Thymus (tissue), 11 donors: ENCODE measurements at regions not wholly inside any gene's neighbourhood (a gene's known extent, or its start where the extent isn't known, plus 50 kb on each side); places are given as distances from the start of the nearest gene placed in this dataset.
"Not testable (repeated sequence)": the region's sequence is repeated elsewhere in the genome, so short reads cannot be mapped to it uniquely, and the experiment has no call there.

ENCODE experiments used
- DNase-seq, 9 donors: peaks; one replicate each; pipeline ENCODE4 v3.0.0-alpha.2; 2013; ENCODE audit warnings: low spot score in 9 of 9, low read depth in 6 of 9, missing footprints in 1 of 9
- H3K27ac ChIP-seq, 2 donors: one replicate each; pipeline ENCODE4 v1.5.1; 2013; ENCODE audit warnings: control low read depth in 1 of 2, low read depth in 1 of 2, low read length in 1 of 2, mild to moderate bottlenecking in 1 of 2, moderate library complexity in 1 of 2
- H3K27me3 ChIP-seq, 2 donors: one replicate each; pipeline ENCODE4 v1.5.1; 2013; ENCODE audit warnings: low read length in 1 of 2; ENCODE audit not compliant: control insufficient read depth in 2 of 2, insufficient read depth in 1 of 2
- H3K36me3 ChIP-seq, 2 donors: one replicate each; pipeline ENCODE4 v1.5.1; 2013; ENCODE audit warnings: low read length in 1 of 2, mild to moderate bottlenecking in 1 of 2, moderate library complexity in 1 of 2; ENCODE audit not compliant: control insufficient read depth in 2 of 2, insufficient read depth in 2 of 2
- H3K4me1 ChIP-seq, 2 donors: one replicate each; pipeline ENCODE4 v1.5.1; 2013; ENCODE audit warnings: low read length in 2 of 2; ENCODE audit not compliant: control insufficient read depth in 2 of 2, insufficient read depth in 2 of 2
- H3K4me3 ChIP-seq, 2 donors: one replicate each; pipeline ENCODE4 v1.5.1; 2013; ENCODE audit warnings: low read length in 2 of 2, control low read depth in 1 of 2, mild to moderate bottlenecking in 1 of 2
- H3K9me3 ChIP-seq, 2 donors: one replicate each; pipeline ENCODE4 v1.5.1; 2013; ENCODE audit warnings: low read length in 1 of 2, mild to moderate bottlenecking in 1 of 2; ENCODE audit not compliant: control insufficient read depth in 2 of 2, insufficient read depth in 1 of 2
- WGBS: extraction: QIAGEN DNeasy Blood & Tissue Kit; methylation state at CpG from one replicate; pipeline ENCODE4 v1.1.7; 2013; 5-methylcytosine and 5-hydroxymethylcytosine counted together
- donor health status: healthy.

GRCh38 chr21:35590284-35590683 lies 470.0 kb downstream of the SETD4 start:
- H3K27ac ChIP-seq, H3K4me3 ChIP-seq, DNase-seq, H3K27me3 ChIP-seq, H3K4me1 ChIP-seq, H3K36me3 ChIP-seq, H3K9me3 ChIP-seq: not testable (repeated sequence)
- 95% methylated on average over 3 of the region's 3 CpGs for WGBS

GRCh38 chr21:35587841-35588380 lies 472.4 kb downstream of the SETD4 start:
- no peaks in the 10 kb centered on the region for H3K4me1 ChIP-seq
- 97% methylated on average over 8 of the region's 8 CpGs for WGBS
- no peak overlapping the region for H3K4me3 ChIP-seq
- H3K9me3 ChIP-seq: no peaks in the 10 kb centered on the region
- no peaks in the 10 kb centered on the region for H3K27me3 ChIP-seq
- no peaks in the 10 kb centered on the region for H3K36me3 ChIP-seq
- no peak overlapping the region for H3K27ac ChIP-seq
- no peak for DNase-seq

- H3K9me3 ChIP-seq: no peaks in the 10 kb centered on the region
- no peak for DNase-seq
- no peaks in the 10 kb centered on the region for H3K36me3 ChIP-seq
- no peak overlapping the region for H3K4me3 ChIP-seq
- WGBS: 94% methylated on average over 4 of the region's 4 CpGs
- no peaks in the 10 kb centered on the region for H3K27me3 ChIP-seq
- H3K27ac ChIP-seq: no peak overlapping the region
- no peaks in the 10 kb centered on the region for H3K4me1 ChIP-seq
Observed at GRCh38 chr21:35586305-35586704, 474.0 kb downstream of the SETD4 start.

GRCh38 chr21:35585878-35586277 lies 474.4 kb downstream of the SETD4 start:
- 90% methylated on average over 5 of the region's 5 CpGs for WGBS
- H3K27me3 ChIP-seq: no peaks in the 10 kb centered on the region
- H3K9me3 ChIP-seq: no peaks in the 10 kb centered on the region
- DNase-seq: no peak
- no peak overlapping the region for H3K4me3 ChIP-seq
- H3K36me3 ChIP-seq: no peaks in the 10 kb centered on the region
- H3K27ac ChIP-seq: no peak overlapping the region
- H3K4me1 ChIP-seq: no peaks in the 10 kb centered on the region

GRCh38 chr21:35585155-35585554 lies 475.2 kb downstream of the SETD4 start:
- Histone ChIP-seq H3K27me3 (no peaks in the 10 kb centered on the region), H3K9me3 (no peaks in the 10 kb centered on the region), H3K27ac (no peak overlapping the region), H3K4me1 (no peaks in the 10 kb centered on the region), H3K4me3 (no peak overlapping the region), H3K36me3 (no peaks in the 10 kb centered on the region)
- WGBS: 83% methylated on average over 6 of the region's 6 CpGs
- DNase-seq: no peak

GRCh38 chr21:35583566-35584216 lies 476.6 kb downstream of the SETD4 start:
- WGBS: 95% methylated on average over 8 of the region's 8 CpGs
- Histone ChIP-seq H3K9me3 (no peaks in the 10 kb centered on the region), H3K27ac (no peak overlapping the region), H3K27me3 (no peaks in the 10 kb centered on the region), H3K4me1 (no peaks in the 10 kb centered on the region), H3K4me3 (no peak overlapping the region), H3K36me3 (no peaks in the 10 kb centered on the region)
- no peak for DNase-seq

GRCh38 chr21:35582731-35583130 lies 477.6 kb downstream of the SETD4 start:
- Histone ChIP-seq H3K27me3 (no peaks in the 10 kb centered on the region), H3K4me3 (no peak overlapping the region), H3K27ac (no peak overlapping the region), H3K4me1 (no peaks in the 10 kb centered on the region), H3K36me3 (no peaks in the 10 kb centered on the region), H3K9me3 (no peaks in the 10 kb centered on the region)
- 93% methylated on average over 1 of the region's 1 CpG for WGBS
- DNase-seq: no peak

GRCh38 chr21:35581640-35582039 lies 478.7 kb downstream of the SETD4 start:
- Histone ChIP-seq H3K36me3 (no peaks in the 10 kb centered on the region), H3K4me3 (no peak overlapping the region), H3K9me3 (no peaks in the 10 kb centered on the region), H3K27me3 (no peaks in the 10 kb centered on the region), H3K4me1 (no peaks in the 10 kb centered on the region), H3K27ac (no peak overlapping the region)
- WGBS: 79% methylated on average over 1 of the region's 1 CpG
- no peak for DNase-seq

- H3K27ac ChIP-seq: no peak overlapping the region
- no peak overlapping the region for H3K4me3 ChIP-seq
- H3K36me3 ChIP-seq: no peaks in the 10 kb centered on the region
- no peaks in the 10 kb centered on the region for H3K9me3 ChIP-seq
- DNase-seq: no peak
- 94% methylated on average over 2 of the region's 2 CpGs for WGBS
- no peaks in the 10 kb centered on the region for H3K4me1 ChIP-seq
- no peaks in the 10 kb centered on the region for H3K27me3 ChIP-seq
Observed at GRCh38 chr21:35579520-35580293, 480.6 kb downstream of the SETD4 start.
